ENCODE measurements at regions not wholly inside any gene's neighbourhood (a gene's known extent, or its start where the extent isn't known, plus 50 kb on each side); places are given as distances from the start of the nearest gene placed in this dataset.
"Not testable (repeated sequence)": the region's sequence is repeated elsewhere in the genome, so short reads cannot be mapped to it uniquely, and the experiment has no call there.

- no peak overlapping the region for H3K27ac ChIP-seq
- TF ChIP-seq POLR2AphosphoS5 (IDR thresholded peaks at IDR 0.05; ENCODE audit: borderline replicate concordance, low read depth, low read length) (no peak), EZH2 (IDR thresholded peaks at IDR 0.05) (no peak), FOXP2 (optimal IDR thresholded peaks at IDR 0.05; ENCODE audit: control extremely low read depth, extremely low read length, insufficient read depth) (no peak)
- no peaks in the 10 kb centered on the region for H3K36me3 ChIP-seq (ENCODE audit: insufficient read depth, low read length)
- no peak overlapping the region for H3K4me3 ChIP-seq
- H3K9ac ChIP-seq (ENCODE audit: insufficient read length), result no peak overlapping the region
- no peaks in the 10 kb centered on the region for H3K9me3 ChIP-seq (ENCODE audit: low read depth, low read length)
- no peak for DNase-seq (ENCODE audit: low read depth, low spot score)
Observed at GRCh38 chr6:6492675-6493074, 95.8 kb upstream of the LY86 start.

- H3K27ac ChIP-seq; DNase-seq (ENCODE audit: low read depth, low spot score); H3K4me3 ChIP-seq; H3K9me3 ChIP-seq (ENCODE audit: low read depth, low read length); H3K36me3 ChIP-seq (ENCODE audit: insufficient read depth, low read length); H3K9ac ChIP-seq (ENCODE audit: insufficient read length): not testable (repeated sequence)
Observed at GRCh38 chr6:6494139-6494538, 94.4 kb upstream of the LY86 start.

GRCh38 chr6:6494677-6495076 is 93.8 kb upstream of the LY86 start:
- Histone ChIP-seq H3K36me3 (ENCODE audit: insufficient read depth, low read length) (no peaks in the 10 kb centered on the region), H3K4me3 (no peak overlapping the region), H3K9me3 (ENCODE audit: low read depth, low read length) (no peaks in the 10 kb centered on the region), H3K27ac (no peak overlapping the region), H3K9ac (ENCODE audit: insufficient read length) (no peak overlapping the region)
- TF ChIP-seq FOXP2 (optimal IDR thresholded peaks at IDR 0.05; ENCODE audit: control extremely low read depth, extremely low read length, insufficient read depth) (no peak), POLR2AphosphoS5 (IDR thresholded peaks at IDR 0.05; ENCODE audit: borderline replicate concordance, low read depth, low read length) (no peak), EZH2 (IDR thresholded peaks at IDR 0.05) (no peak)
- DNase-seq (ENCODE audit: low read depth, low spot score), result peak; percentile 37

- TF ChIP-seq FOXP2 (optimal IDR thresholded peaks at IDR 0.05; ENCODE audit: control extremely low read depth, extremely low read length, insufficient read depth), result no peak
- TF ChIP-seq POLR2AphosphoS5 (IDR thresholded peaks at IDR 0.05; ENCODE audit: borderline replicate concordance, low read depth, low read length), result no peak
- TF ChIP-seq EZH2 (IDR thresholded peaks at IDR 0.05), result no peak
- Histone ChIP-seq H3K4me3 (no peak overlapping the region), H3K27ac (no peak overlapping the region), H3K9me3 (ENCODE audit: low read depth, low read length) (no peaks in the 10 kb centered on the region), H3K9ac (ENCODE audit: insufficient read length) (no peak overlapping the region), H3K36me3 (ENCODE audit: insufficient read depth, low read length) (no peaks in the 10 kb centered on the region)
- no peak for DNase-seq (ENCODE audit: low read depth, low spot score)
Observed at GRCh38 chr6:6495851-6496250, 92.7 kb upstream of the LY86 start.

GRCh38 chr6:6497541-6497940 is 91.0 kb upstream of the LY86 start:
- no peak for DNase-seq (ENCODE audit: low read depth, low spot score)
- no peak for TF ChIP-seq FOXP2 (optimal IDR thresholded peaks at IDR 0.05; ENCODE audit: control extremely low read depth, extremely low read length, insufficient read depth)
- no peak for TF ChIP-seq EZH2 (IDR thresholded peaks at IDR 0.05)
- TF ChIP-seq POLR2AphosphoS5 (IDR thresholded peaks at IDR 0.05; ENCODE audit: borderline replicate concordance, low read depth, low read length), result no peak
- H3K36me3 ChIP-seq (ENCODE audit: insufficient read depth, low read length), result no peaks in the 10 kb centered on the region
- H3K9ac ChIP-seq (ENCODE audit: insufficient read length), result no peak overlapping the region
- H3K4me3 ChIP-seq, result no peak overlapping the region
- H3K27ac ChIP-seq, result no peak overlapping the region
- H3K9me3 ChIP-seq (ENCODE audit: low read depth, low read length), result no peaks in the 10 kb centered on the region

- DNase-seq (ENCODE audit: low read depth, low spot score), result no peak
- TF ChIP-seq POLR2AphosphoS5 (IDR thresholded peaks at IDR 0.05; ENCODE audit: borderline replicate concordance, low read depth, low read length) (no peak), EZH2 (IDR thresholded peaks at IDR 0.05) (no peak), FOXP2 (optimal IDR thresholded peaks at IDR 0.05; ENCODE audit: control extremely low read depth, extremely low read length, insufficient read depth) (no peak)
- Histone ChIP-seq H3K4me3 (no peak overlapping the region), H3K27ac (no peak overlapping the region), H3K36me3 (ENCODE audit: insufficient read depth, low read length) (no peaks in the 10 kb centered on the region), H3K9ac (ENCODE audit: insufficient read length) (no peak overlapping the region), H3K9me3 (ENCODE audit: low read depth, low read length) (no peaks in the 10 kb centered on the region)
Observed at GRCh38 chr6:6497976-6498375, 90.5 kb upstream of the LY86 start.

GRCh38 chr6:6503191-6503590 is 85.3 kb upstream of the LY86 start:
- no peak for TF ChIP-seq FOXP2 (optimal IDR thresholded peaks at IDR 0.05; ENCODE audit: control extremely low read depth, extremely low read length, insufficient read depth)
- TF ChIP-seq POLR2AphosphoS5 (IDR thresholded peaks at IDR 0.05; ENCODE audit: borderline replicate concordance, low read depth, low read length), result no peak
- no peak for TF ChIP-seq EZH2 (IDR thresholded peaks at IDR 0.05)
- Histone ChIP-seq H3K36me3 (ENCODE audit: insufficient read depth, low read length) (no peaks in the 10 kb centered on the region), H3K9me3 (ENCODE audit: low read depth, low read length) (no peaks in the 10 kb centered on the region), H3K4me3 (no peak overlapping the region), H3K9ac (ENCODE audit: insufficient read length) (no peak overlapping the region), H3K27ac (no peak overlapping the region)
- no peak for DNase-seq (ENCODE audit: low read depth, low spot score)

GRCh38 chr6:6505111-6505510 is 83.4 kb upstream of the LY86 start:
- no peak for DNase-seq (ENCODE audit: low read depth, low spot score)
- TF ChIP-seq EZH2 (IDR thresholded peaks at IDR 0.05) (no peak), POLR2AphosphoS5 (IDR thresholded peaks at IDR 0.05; ENCODE audit: borderline replicate concordance, low read depth, low read length) (no peak), FOXP2 (optimal IDR thresholded peaks at IDR 0.05; ENCODE audit: control extremely low read depth, extremely low read length, insufficient read depth) (no peak)
- H3K27ac ChIP-seq, result no peak overlapping the region
- no peak overlapping the region for H3K4me3 ChIP-seq
- no peaks in the 10 kb centered on the region for H3K36me3 ChIP-seq (ENCODE audit: insufficient read depth, low read length)
- no peak overlapping the region for H3K9ac ChIP-seq (ENCODE audit: insufficient read length)
- H3K9me3 ChIP-seq (ENCODE audit: low read depth, low read length), result no peaks in the 10 kb centered on the region

- TF ChIP-seq FOXP2 (optimal IDR thresholded peaks at IDR 0.05; ENCODE audit: control extremely low read depth, extremely low read length, insufficient read depth) (no peak), EZH2 (IDR thresholded peaks at IDR 0.05) (no peak), POLR2AphosphoS5 (IDR thresholded peaks at IDR 0.05; ENCODE audit: borderline replicate concordance, low read depth, low read length) (no peak)
- no peak overlapping the region for H3K9ac ChIP-seq (ENCODE audit: insufficient read length)
- no peak overlapping the region for H3K4me3 ChIP-seq
- no peak for DNase-seq (ENCODE audit: low read depth, low spot score)
- H3K27ac ChIP-seq, result no peak overlapping the region
- no peaks in the 10 kb centered on the region for H3K36me3 ChIP-seq (ENCODE audit: insufficient read depth, low read length)
- H3K9me3 ChIP-seq (ENCODE audit: low read depth, low read length), result no peaks in the 10 kb centered on the region
Observed at GRCh38 chr6:6508643-6509042, 79.9 kb upstream of the LY86 start.

All from SK-N-MC (cell line).